ENCODE measurements at regions not wholly inside any gene's neighbourhood (a gene's known extent, or its start where the extent isn't known, plus 50 kb on each side); places are given as distances from the start of the nearest gene placed in this dataset.

- Histone ChIP-seq H3K9me2 (ENCODE audit: insufficient read depth, low read length) (no peaks in the 10 kb centered on the region), H4K20me1 (ENCODE audit: insufficient read depth, low read length) (no peaks in the 10 kb centered on the region), H3K4me3 (ENCODE audit: low read depth, low read length, poor library complexity, severe bottlenecking) (no peak overlapping the region), H3K4me2 (ENCODE audit: low read length) (no peak overlapping the region), H3K79me2 (ENCODE audit: insufficient read depth, low read depth, low read length) (no peaks in the 10 kb centered on the region), H3K36me3 (ENCODE audit: insufficient read depth, low read length) (no peaks in the 10 kb centered on the region), H3K27ac (ENCODE audit: low read depth, low read length, poor library complexity, severe bottlenecking) (no peak overlapping the region), H3K4me1 (ENCODE audit: insufficient read depth, low read length, poor library complexity, severe bottlenecking) (no peaks in the 10 kb centered on the region), H2AFZ (ENCODE audit: low read length) (no peak overlapping the region), H3K9me3 (ENCODE audit: low read length) (no peaks in the 10 kb centered on the region)
- TF ChIP-seq CTCF (conservative IDR thresholded peaks at IDR 0.05; ENCODE audit: low read length) (no peak), EZH2phosphoT487 (IDR thresholded peaks at IDR 0.05; ENCODE audit: borderline replicate concordance, low read depth, low read length) (no peak)
- CTCF ChIA-PET (ENCODE audit: unreplicated experiment), result no interaction called here
- DNase-seq (ENCODE audit: low spot score), result no peak
- intact Hi-C loops (cut with micrococcal nuclease; ENCODE audit: unreplicated experiment), result no loop called here
- POLR2A ChIA-PET, result no interaction called here
- no TSS peak for BruUV-seq (replicated peaks)
These were observed 156.9 kb upstream of the RASGRP1 start for GRCh38 chr15:38721568-38721945.

- H3K9me2 ChIP-seq (ENCODE audit: insufficient read depth, low read length), result no peaks in the 10 kb centered on the region
- TF ChIP-seq EZH2phosphoT487 (IDR thresholded peaks at IDR 0.05; ENCODE audit: borderline replicate concordance, low read depth, low read length) (no peak), CTCF (conservative IDR thresholded peaks at IDR 0.05; ENCODE audit: low read length) (no peak)
- CTCF ChIA-PET (ENCODE audit: unreplicated experiment), result no interaction called here
- no peak for DNase-seq (ENCODE audit: low spot score)
- no peak overlapping the region for H3K4me3 ChIP-seq (ENCODE audit: low read depth, low read length, poor library complexity, severe bottlenecking)
- intact Hi-C loops (cut with micrococcal nuclease; ENCODE audit: unreplicated experiment), result no loop called here
- H4K20me1 ChIP-seq (ENCODE audit: insufficient read depth, low read length), result no peaks in the 10 kb centered on the region
- BruUV-seq (replicated peaks), result no TSS peak
- POLR2A ChIA-PET, result interaction anchor here (0.5 to 0.9 kb wide), 2 partner anchors 18 to 1809 kb away, joined by 3 to 4 read pairs; no protein-coding TSS in a partner anchor
- no peaks in the 10 kb centered on the region for H3K4me1 ChIP-seq (ENCODE audit: insufficient read depth, low read length, poor library complexity, severe bottlenecking)
- no peak overlapping the region for H3K4me2 ChIP-seq (ENCODE audit: low read length)
- no peaks in the 10 kb centered on the region for H3K79me2 ChIP-seq (ENCODE audit: insufficient read depth, low read depth, low read length)
- H3K36me3 ChIP-seq (ENCODE audit: insufficient read depth, low read length), result no peaks in the 10 kb centered on the region
- H3K27ac ChIP-seq (ENCODE audit: low read depth, low read length, poor library complexity, severe bottlenecking), result no peak overlapping the region
- H3K9me3 ChIP-seq (ENCODE audit: low read length), result no peaks in the 10 kb centered on the region
- H2AFZ ChIP-seq (ENCODE audit: low read length), result no peak overlapping the region
These were observed 157.6 kb upstream of the RASGRP1 start for GRCh38 chr15:38722236-38722635.

- no TSS peak for BruUV-seq (replicated peaks)
- H3K4me1 ChIP-seq (ENCODE audit: insufficient read depth, low read length, poor library complexity, severe bottlenecking), result no peaks in the 10 kb centered on the region
- intact Hi-C loops (cut with micrococcal nuclease; ENCODE audit: unreplicated experiment), result no loop called here
- no peaks in the 10 kb centered on the region for H3K9me2 ChIP-seq (ENCODE audit: insufficient read depth, low read length)
- H3K27ac ChIP-seq (ENCODE audit: low read depth, low read length, poor library complexity, severe bottlenecking), result no peak overlapping the region
- no peak overlapping the region for H3K4me2 ChIP-seq (ENCODE audit: low read length)
- no peak for DNase-seq (ENCODE audit: low spot score)
- CTCF ChIA-PET (ENCODE audit: unreplicated experiment), result no interaction called here
- H3K36me3 ChIP-seq (ENCODE audit: insufficient read depth, low read length), result no peaks in the 10 kb centered on the region
- TF ChIP-seq EZH2phosphoT487 (IDR thresholded peaks at IDR 0.05; ENCODE audit: borderline replicate concordance, low read depth, low read length) (no peak), CTCF (conservative IDR thresholded peaks at IDR 0.05; ENCODE audit: low read length) (peak; percentile 46; the same call in 1 of the 2 replicates)
- no peak overlapping the region for H3K4me3 ChIP-seq (ENCODE audit: low read depth, low read length, poor library complexity, severe bottlenecking)
- H3K9me3 ChIP-seq (ENCODE audit: low read length), result no peaks in the 10 kb centered on the region
- H3K79me2 ChIP-seq (ENCODE audit: insufficient read depth, low read depth, low read length), result no peaks in the 10 kb centered on the region
- no peak overlapping the region for H2AFZ ChIP-seq (ENCODE audit: low read length)
- H4K20me1 ChIP-seq (ENCODE audit: insufficient read depth, low read length), result no peaks in the 10 kb centered on the region
- POLR2A ChIA-PET, result no interaction called here
These were observed 160.2 kb upstream of the RASGRP1 start for GRCh38 chr15:38724827-38725226.

Measured in OCI-LY7 (cell line).